Glutamatergic neuron (in vitro differentiated cells): ENCODE measurements at regions not wholly inside any gene's neighbourhood (a gene's known extent, or its start where the extent isn't known, plus 50 kb on each side); places are given as distances from the start of the nearest gene placed in this dataset.

Experiments
- DNase-seq: peaks from one replicate; pipeline ENCODE4 v3.0.0; 2022
- H3K27ac Mint-ChIP-seq: one replicate; pipeline ENCODE4 v1.8.0; 2020; ENCODE audit warnings: mild to moderate bottlenecking, mixed read lengths, inconsistent platforms; ENCODE audit not compliant: unreplicated experiment
- H3K27me3 Mint-ChIP-seq: one replicate; pipeline ENCODE4 v1.8.0; 2020; ENCODE audit warnings: mild to moderate bottlenecking, moderate library complexity, mixed read lengths, inconsistent platforms; ENCODE audit not compliant: unreplicated experiment
- H3K36me3 Mint-ChIP-seq: one replicate; pipeline ENCODE4 v1.8.0; 2020; ENCODE audit warnings: mild to moderate bottlenecking, mixed read lengths, inconsistent platforms; ENCODE audit not compliant: unreplicated experiment
- H3K4me1 Mint-ChIP-seq: one replicate; pipeline ENCODE4 v1.8.0; 2020; ENCODE audit warnings: mild to moderate bottlenecking, low read depth, mixed read lengths, inconsistent platforms; ENCODE audit not compliant: unreplicated experiment
- H3K4me3 Mint-ChIP-seq: one replicate; pipeline ENCODE4 v1.8.0; 2020; ENCODE audit warnings: mild to moderate bottlenecking, mixed read lengths, inconsistent platforms; ENCODE audit not compliant: unreplicated experiment
- H3K9me3 Mint-ChIP-seq: one replicate; pipeline ENCODE4 v1.8.0; 2020; ENCODE audit warnings: mild to moderate bottlenecking, moderate library complexity, mixed read lengths, inconsistent platforms; ENCODE audit not compliant: unreplicated experiment
- CTCF ChIP-seq: fragments of 200-600 bp; sonication (generic); IDR thresholded peaks from one replicate; pipeline ENCODE4 v1.5.0; 2021; ENCODE audit not compliant: partially characterized antibody, unreplicated experiment

- Mint-ChIP-seq H3K4me1 (peaks cover 3% of the 10 kb centered on the region), H3K36me3 (no peaks in the 10 kb centered on the region), H3K4me3 (no peak overlapping the region), H3K27ac (no peak overlapping the region), H3K27me3 (no peaks in the 10 kb centered on the region), H3K9me3 (peaks cover 1% of the 10 kb centered on the region)
- TF ChIP-seq CTCF, result no peak
- DNase-seq, result no peak
Observed at GRCh38 chr7:16323313-16323712, 98.0 kb downstream of the CRPPA start.

GRCh38 chr7:16320099-16320660 is 101.2 kb downstream of the CRPPA start:
- no peak for TF ChIP-seq CTCF
- no peak overlapping the region for H3K4me3 Mint-ChIP-seq
- no peak for DNase-seq
- H3K27ac Mint-ChIP-seq, result no peak overlapping the region
- peaks cover 1% of the 10 kb centered on the region for H3K9me3 Mint-ChIP-seq
- peaks cover 3% of the 10 kb centered on the region for H3K4me1 Mint-ChIP-seq
- no peaks in the 10 kb centered on the region for H3K36me3 Mint-ChIP-seq
- no peaks in the 10 kb centered on the region for H3K27me3 Mint-ChIP-seq

GRCh38 chr7:16318989-16319915 is 102.1 kb downstream of the CRPPA start:
- no peak for TF ChIP-seq CTCF
- peaks cover 1% of the 10 kb centered on the region for H3K9me3 Mint-ChIP-seq

DNA sequence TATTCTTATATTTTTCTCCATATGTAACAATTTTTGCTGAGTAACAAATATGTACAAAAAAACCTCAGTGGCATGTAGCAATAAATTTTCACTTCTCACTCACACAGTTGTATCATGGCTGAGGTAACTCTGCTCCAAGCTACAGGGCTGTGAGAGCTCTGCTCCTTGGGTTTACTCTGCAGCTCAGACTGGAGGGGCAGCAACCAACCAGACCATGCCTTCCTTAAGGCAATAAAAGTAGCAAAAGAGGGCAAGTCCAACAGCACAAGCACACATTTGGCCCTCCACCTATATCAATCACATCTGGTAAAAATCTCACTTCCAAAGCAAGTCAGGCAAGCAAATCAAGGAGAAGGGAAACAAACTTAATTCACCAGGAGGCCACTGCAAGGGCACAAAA is 102.9 kb downstream of the CRPPA start:
- no peak overlapping the region for H3K4me3 Mint-ChIP-seq
- H3K27ac Mint-ChIP-seq, result no peak overlapping the region
- TF ChIP-seq CTCF, result no peak
- H3K9me3 Mint-ChIP-seq, result peaks cover 1% of the 10 kb centered on the region
- H3K27me3 Mint-ChIP-seq, result no peaks in the 10 kb centered on the region
- H3K4me1 Mint-ChIP-seq, result peaks cover 3% of the 10 kb centered on the region
- no peaks in the 10 kb centered on the region for H3K36me3 Mint-ChIP-seq
- no peak for DNase-seq

More at GRCh38 chr7:16318989-16319915, 102.1 kb downstream of the CRPPA start:
- H3K4me1 Mint-ChIP-seq, result peaks cover 3% of the 10 kb centered on the region
- H3K27me3 Mint-ChIP-seq, result no peaks in the 10 kb centered on the region
- H3K4me3 Mint-ChIP-seq, result no peak overlapping the region
- H3K36me3 Mint-ChIP-seq, result no peaks in the 10 kb centered on the region
- H3K27ac Mint-ChIP-seq, result no peak overlapping the region
- DNase-seq, result no peak

GRCh38 chr7:16317406-16317805 is 103.9 kb downstream of the CRPPA start:
- H3K4me3 Mint-ChIP-seq, result no peak overlapping the region
- H3K27ac Mint-ChIP-seq, result no peak overlapping the region
- DNase-seq, result no peak
- H3K36me3 Mint-ChIP-seq, result no peaks in the 10 kb centered on the region
- H3K27me3 Mint-ChIP-seq, result no peaks in the 10 kb centered on the region
- TF ChIP-seq CTCF, result no peak
- peaks cover 1% of the 10 kb centered on the region for H3K9me3 Mint-ChIP-seq
- no peaks in the 10 kb centered on the region for H3K4me1 Mint-ChIP-seq
